BE2C (cell line): ENCODE measurements at regions not wholly inside any gene's neighbourhood (a gene's known extent, or its start where the extent isn't known, plus 50 kb on each side); places are given as distances from the start of the nearest gene placed in this dataset.

Experiments used
- DNase-seq: peaks from one replicate; pipeline ENCODE4 v3.0.0-alpha.2; 2020
- H3K27me3 ChIP-seq: fragments of 250-450 bp; sonication (Bioruptor Pico); 2 replicates; pipeline ENCODE4 v1.5.1; 2020; ENCODE audit warnings: mild to moderate bottlenecking
- H3K36me3 ChIP-seq: fragments of 250-450 bp; sonication (Bioruptor Pico); 2 replicates; pipeline ENCODE4 v1.5.1; 2020; ENCODE audit warnings: mild to moderate bottlenecking
- H3K4me1 ChIP-seq: fragments of 250-450 bp; sonication (Bioruptor Pico); 2 replicates; pipeline ENCODE4 v1.5.1; 2020
- H3K4me3 ChIP-seq: 2 replicates; pipeline ENCODE4 v1.5.1; 2011; ENCODE audit warnings: low read depth, low read length
- H3K9me3 ChIP-seq: fragments of 250-450 bp; sonication (Bioruptor Pico); 2 replicates; pipeline ENCODE4 v1.5.1; 2020
- CTCF ChIP-seq: IDR thresholded peaks from 2 replicates; pipeline ENCODE4 v1.5.1; 2012; ENCODE audit warnings: mild to moderate bottlenecking, low read depth, low read length

- H3K4me3 ChIP-seq: no peak overlapping the region
- H3K9me3 ChIP-seq: no peaks in the 10 kb centered on the region
- no peak for DNase-seq
- no peaks in the 10 kb centered on the region for H3K4me1 ChIP-seq
- no peaks in the 10 kb centered on the region for H3K36me3 ChIP-seq
- no peaks in the 10 kb centered on the region for H3K27me3 ChIP-seq
- no peak for TF ChIP-seq CTCF
Observed at GRCh38 chr2:19708776-19709175, 193.0 kb downstream of the TTC32 start.

- no peaks in the 10 kb centered on the region for H3K9me3 ChIP-seq
- H3K36me3 ChIP-seq: no peaks in the 10 kb centered on the region
- no peak for TF ChIP-seq CTCF
- H3K4me3 ChIP-seq: no peak overlapping the region
- no peaks in the 10 kb centered on the region for H3K27me3 ChIP-seq
- no peak for DNase-seq
- no peaks in the 10 kb centered on the region for H3K4me1 ChIP-seq
Observed at GRCh38 chr2:19706332-19706731, 195.5 kb downstream of the TTC32 start.

GRCh38 chr2:19702267-19702666 lies 199.5 kb downstream of the TTC32 start:
- H3K4me3 ChIP-seq: no peak overlapping the region
- no peaks in the 10 kb centered on the region for H3K36me3 ChIP-seq
- DNase-seq: no peak
- TF ChIP-seq CTCF: no peak
- H3K27me3 ChIP-seq: no peaks in the 10 kb centered on the region
- no peaks in the 10 kb centered on the region for H3K9me3 ChIP-seq
- H3K4me1 ChIP-seq: no peaks in the 10 kb centered on the region

- TF ChIP-seq CTCF: no peak
- no peak for DNase-seq
- Histone ChIP-seq H3K27me3 (no peaks in the 10 kb centered on the region), H3K4me1 (no peaks in the 10 kb centered on the region), H3K36me3 (no peaks in the 10 kb centered on the region), H3K9me3 (no peaks in the 10 kb centered on the region), H3K4me3 (no peak overlapping the region)
Observed at GRCh38 chr2:19700861-19701585, 200.8 kb downstream of the TTC32 start.

GRCh38 chr2:19697131-19697530 lies 204.7 kb downstream of the TTC32 start:
- no peaks in the 10 kb centered on the region for H3K4me1 ChIP-seq
- H3K9me3 ChIP-seq: no peaks in the 10 kb centered on the region
- no peaks in the 10 kb centered on the region for H3K27me3 ChIP-seq
- TF ChIP-seq CTCF: no peak
- H3K36me3 ChIP-seq: no peaks in the 10 kb centered on the region
- no peak for DNase-seq
- H3K4me3 ChIP-seq: no peak overlapping the region

- DNase-seq: no peak
- TF ChIP-seq CTCF: no peak
- Histone ChIP-seq H3K9me3 (no peaks in the 10 kb centered on the region), H3K4me1 (no peaks in the 10 kb centered on the region), H3K27me3 (no peaks in the 10 kb centered on the region), H3K36me3 (no peaks in the 10 kb centered on the region), H3K4me3 (no peak overlapping the region)
Observed at GRCh38 chr2:19695706-19696105, 206.1 kb downstream of the TTC32 start.
